HL-60 (cell line): ENCODE measurements at regions not wholly inside any gene's neighbourhood (a gene's known extent, or its start where the extent isn't known, plus 50 kb on each side); places are given as distances from the start of the nearest gene placed in this dataset.

ENCODE experiments used
- DNase-seq, 2 experiments: peaks; one replicate each; pipeline ENCODE4 v3.0.0-alpha.2; 2010 to 2020; ENCODE audit warnings: low read depth in 1 of 2, low spot score in 1 of 2
- H3K27ac ChIP-seq: fragments of 250-450 bp; sonication (Bioruptor Pico); replicated peaks from 2 replicates; pipeline ENCODE4 v1.5.1; 2020; ENCODE audit warnings: mild to moderate bottlenecking, moderate library complexity
- H3K27me3 ChIP-seq: fragments of 250-450 bp; sonication (Bioruptor Pico); 2 replicates; pipeline ENCODE4 v1.5.1; 2021; ENCODE audit warnings: mild to moderate bottlenecking, moderate library complexity; ENCODE audit not compliant: insufficient read depth, poor library complexity, severe bottlenecking
- H3K4me3 ChIP-seq: replicated peaks from 2 replicates; pipeline ENCODE4 v1.5.1; 2011; ENCODE audit warnings: mild to moderate bottlenecking, control low read depth, low read length; ENCODE audit not compliant: insufficient read depth
- GABPA ChIP-seq: IDR thresholded peaks from 2 replicates; pipeline ENCODE4 v1.6.1; 2012; ENCODE audit warnings: low read depth
- POLR2AphosphoS5 ChIP-seq: IDR thresholded peaks from 2 replicates; pipeline ENCODE4 v1.6.1; 2012; ENCODE audit warnings: low read depth
- SPI1 ChIP-seq: IDR thresholded peaks from 2 replicates; pipeline ENCODE4 v1.6.1; 2012; ENCODE audit warnings: low read depth, mild to moderate bottlenecking, borderline replicate concordance
- TF ChIP-seq, protein P1 (sequence below): IDR thresholded peaks from one replicate; pipeline ENCODE4 v1.5.1; 2011; ENCODE audit warnings: low read length, control low read depth, inconsistent platforms; ENCODE audit not compliant: insufficient read depth
- TF ChIP-seq, protein P2 (sequence below): IDR thresholded peaks from 2 replicates; pipeline ENCODE4 v1.6.1; 2012; ENCODE audit warnings: low read depth; ENCODE audit not compliant: insufficient replicate concordance

DNA sequence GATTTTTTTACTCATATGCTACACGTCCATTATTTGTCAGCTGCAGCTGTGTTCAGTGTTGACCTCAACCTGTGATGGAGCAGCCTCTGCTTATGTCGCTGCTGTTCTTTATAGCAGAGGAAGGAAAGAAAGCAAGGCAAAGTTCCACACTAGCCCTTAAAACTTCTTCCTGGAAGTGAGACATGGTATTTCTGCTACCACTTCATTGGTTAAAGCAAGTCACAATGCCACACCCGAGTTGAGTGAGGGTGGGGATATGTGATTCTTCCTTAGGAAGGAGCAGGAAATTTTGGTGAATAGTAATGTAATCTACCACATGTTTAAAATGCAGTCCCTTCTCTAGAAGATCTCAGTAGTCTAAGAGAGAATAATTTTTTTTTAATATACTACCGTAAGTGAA, 224.8 kb upstream of the DMRT1 start:
- H3K4me3 ChIP-seq, result no peak overlapping the region
- TF ChIP-seq GABPA, result no peak
- no peak for TF ChIP-seq SPI1
- no peak for TF ChIP-seq POLR2AphosphoS5
- TF ChIP-seq, protein P1, sequence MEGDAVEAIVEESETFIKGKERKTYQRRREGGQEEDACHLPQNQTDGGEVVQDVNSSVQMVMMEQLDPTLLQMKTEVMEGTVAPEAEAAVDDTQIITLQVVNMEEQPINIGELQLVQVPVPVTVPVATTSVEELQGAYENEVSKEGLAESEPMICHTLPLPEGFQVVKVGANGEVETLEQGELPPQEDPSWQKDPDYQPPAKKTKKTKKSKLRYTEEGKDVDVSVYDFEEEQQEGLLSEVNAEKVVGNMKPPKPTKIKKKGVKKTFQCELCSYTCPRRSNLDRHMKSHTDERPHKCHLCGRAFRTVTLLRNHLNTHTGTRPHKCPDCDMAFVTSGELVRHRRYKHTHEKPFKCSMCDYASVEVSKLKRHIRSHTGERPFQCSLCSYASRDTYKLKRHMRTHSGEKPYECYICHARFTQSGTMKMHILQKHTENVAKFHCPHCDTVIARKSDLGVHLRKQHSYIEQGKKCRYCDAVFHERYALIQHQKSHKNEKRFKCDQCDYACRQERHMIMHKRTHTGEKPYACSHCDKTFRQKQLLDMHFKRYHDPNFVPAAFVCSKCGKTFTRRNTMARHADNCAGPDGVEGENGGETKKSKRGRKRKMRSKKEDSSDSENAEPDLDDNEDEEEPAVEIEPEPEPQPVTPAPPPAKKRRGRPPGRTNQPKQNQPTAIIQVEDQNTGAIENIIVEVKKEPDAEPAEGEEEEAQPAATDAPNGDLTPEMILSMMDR, result no peak
- TF ChIP-seq, protein P2, sequence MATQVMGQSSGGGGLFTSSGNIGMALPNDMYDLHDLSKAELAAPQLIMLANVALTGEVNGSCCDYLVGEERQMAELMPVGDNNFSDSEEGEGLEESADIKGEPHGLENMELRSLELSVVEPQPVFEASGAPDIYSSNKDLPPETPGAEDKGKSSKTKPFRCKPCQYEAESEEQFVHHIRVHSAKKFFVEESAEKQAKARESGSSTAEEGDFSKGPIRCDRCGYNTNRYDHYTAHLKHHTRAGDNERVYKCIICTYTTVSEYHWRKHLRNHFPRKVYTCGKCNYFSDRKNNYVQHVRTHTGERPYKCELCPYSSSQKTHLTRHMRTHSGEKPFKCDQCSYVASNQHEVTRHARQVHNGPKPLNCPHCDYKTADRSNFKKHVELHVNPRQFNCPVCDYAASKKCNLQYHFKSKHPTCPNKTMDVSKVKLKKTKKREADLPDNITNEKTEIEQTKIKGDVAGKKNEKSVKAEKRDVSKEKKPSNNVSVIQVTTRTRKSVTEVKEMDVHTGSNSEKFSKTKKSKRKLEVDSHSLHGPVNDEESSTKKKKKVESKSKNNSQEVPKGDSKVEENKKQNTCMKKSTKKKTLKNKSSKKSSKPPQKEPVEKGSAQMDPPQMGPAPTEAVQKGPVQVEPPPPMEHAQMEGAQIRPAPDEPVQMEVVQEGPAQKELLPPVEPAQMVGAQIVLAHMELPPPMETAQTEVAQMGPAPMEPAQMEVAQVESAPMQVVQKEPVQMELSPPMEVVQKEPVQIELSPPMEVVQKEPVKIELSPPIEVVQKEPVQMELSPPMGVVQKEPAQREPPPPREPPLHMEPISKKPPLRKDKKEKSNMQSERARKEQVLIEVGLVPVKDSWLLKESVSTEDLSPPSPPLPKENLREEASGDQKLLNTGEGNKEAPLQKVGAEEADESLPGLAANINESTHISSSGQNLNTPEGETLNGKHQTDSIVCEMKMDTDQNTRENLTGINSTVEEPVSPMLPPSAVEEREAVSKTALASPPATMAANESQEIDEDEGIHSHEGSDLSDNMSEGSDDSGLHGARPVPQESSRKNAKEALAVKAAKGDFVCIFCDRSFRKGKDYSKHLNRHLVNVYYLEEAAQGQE, result no peak
- H3K27ac ChIP-seq, result no peak overlapping the region
- no peak for DNase-seq
- H3K27me3 ChIP-seq, result no peaks in the 10 kb centered on the region

DNA sequence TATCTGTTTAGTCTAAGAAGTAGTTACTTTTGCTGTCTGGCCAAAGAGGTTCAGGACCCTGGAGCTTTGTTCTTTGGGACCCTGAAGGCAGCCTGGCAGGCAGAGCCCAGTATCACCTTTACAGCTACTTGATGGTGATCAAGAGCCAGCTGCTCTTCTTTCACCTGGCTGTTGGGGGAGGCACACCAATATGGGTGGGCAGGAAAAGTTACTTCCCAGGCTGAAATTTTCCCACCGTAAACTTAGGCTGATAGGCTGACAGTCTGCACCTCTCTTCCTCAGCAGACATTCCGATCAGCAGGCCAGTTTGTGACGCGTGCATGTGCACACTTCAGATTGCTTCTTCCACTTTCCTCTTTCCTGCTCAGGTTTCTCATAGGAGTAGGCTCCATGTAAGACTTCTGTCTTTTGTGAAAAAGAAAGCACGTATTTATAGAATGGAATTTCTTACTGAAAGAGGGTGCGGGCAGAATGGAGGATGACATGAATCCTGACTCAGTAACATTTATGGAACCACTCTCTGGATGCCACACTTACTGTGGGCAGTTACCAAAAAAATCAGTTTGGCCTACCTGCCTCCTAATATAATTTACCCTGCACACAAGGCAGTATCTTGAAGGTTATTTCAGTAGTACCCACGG, 223.9 kb upstream of the DMRT1 start:
- no peak for DNase-seq
- H3K27ac ChIP-seq, result no peak overlapping the region
- H3K4me3 ChIP-seq, result no peak overlapping the region
- TF ChIP-seq GABPA (no peak), SPI1 (no peak), POLR2AphosphoS5 (no peak)
- TF ChIP-seq, protein P1, result no peak
- TF ChIP-seq, protein P2, result no peak
- no peaks in the 10 kb centered on the region for H3K27me3 ChIP-seq

DNA sequence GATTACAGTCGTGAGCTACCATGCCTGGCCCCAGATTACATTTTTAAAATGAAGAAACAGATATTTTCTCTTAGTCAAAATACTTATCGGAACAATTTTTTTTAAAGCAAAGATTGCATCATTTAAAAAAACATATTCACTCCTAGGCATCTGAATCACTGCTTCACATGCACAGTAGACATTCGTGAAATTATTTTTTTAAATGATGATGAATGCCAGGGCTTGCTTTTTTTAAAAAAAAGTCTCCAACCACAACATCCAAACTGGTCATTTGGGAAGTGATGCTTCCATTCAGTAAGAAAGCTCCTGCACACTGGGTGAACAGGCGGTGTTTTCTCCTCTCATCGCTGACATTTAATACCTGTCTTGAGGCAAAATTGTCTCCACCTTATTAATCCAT, 223.0 kb upstream of the DMRT1 start:
- Histone ChIP-seq H3K27ac (no peak overlapping the region), H3K4me3 (no peak overlapping the region), H3K27me3 (no peaks in the 10 kb centered on the region)
- TF ChIP-seq, protein P1, result no peak
- TF ChIP-seq GABPA (no peak), SPI1 (no peak), POLR2AphosphoS5 (no peak)
- TF ChIP-seq, protein P2, result no peak
- DNase-seq, result no peak
